H9 (cell line): ENCODE measurements at regions not wholly inside any gene's neighbourhood (a gene's known extent, or its start where the extent isn't known, plus 50 kb on each side); places are given as distances from the start of the nearest gene placed in this dataset.

Experiments
- DNase-seq: peaks from one replicate; pipeline ENCODE4 v3.0.0-alpha.2; 2017
- H2AFZ ChIP-seq: one replicate; pipeline ENCODE4 v1.6.1; 2013; ENCODE audit warnings: mild to moderate bottlenecking, low read length, control low read depth, moderate library complexity
- H2AK5ac ChIP-seq: 2 replicates; pipeline ENCODE4 v1.6.1; 2013; ENCODE audit warnings: low read length, control low read depth, mixed read lengths; ENCODE audit not compliant: insufficient read length
- H2BK120ac ChIP-seq: one replicate; pipeline ENCODE4 v1.6.1; 2013; ENCODE audit warnings: low read depth, mild to moderate bottlenecking, low read length, control low read depth, inconsistent platforms; ENCODE audit not compliant: poor library complexity, severe bottlenecking
- H2BK12ac ChIP-seq: 2 replicates; pipeline ENCODE4 v1.6.1; 2013; ENCODE audit warnings: low read length, control low read depth, mixed read lengths, low read depth; ENCODE audit not compliant: insufficient read length
- H2BK15ac ChIP-seq: 2 replicates; pipeline ENCODE4 v1.6.1; 2013; ENCODE audit warnings: low read depth, low read length, control low read depth
- H2BK20ac ChIP-seq: one replicate; pipeline ENCODE4 v1.6.1; 2013; ENCODE audit warnings: low read depth, mild to moderate bottlenecking, low read length, control low read depth, inconsistent platforms; ENCODE audit not compliant: poor library complexity, severe bottlenecking
- H2BK5ac ChIP-seq: 2 replicates; pipeline ENCODE4 v1.6.1; 2013; ENCODE audit warnings: low read length, control low read depth, mixed read lengths; ENCODE audit not compliant: insufficient read length
- H3K14ac ChIP-seq: 2 replicates; pipeline ENCODE4 v1.6.1; 2013; ENCODE audit warnings: low read length, control low read depth; ENCODE audit not compliant: insufficient read depth
- H3K18ac ChIP-seq: 2 replicates; pipeline ENCODE4 v1.6.1; 2013; ENCODE audit warnings: low read depth, mild to moderate bottlenecking, mixed read lengths, low read length, control low read depth; ENCODE audit not compliant: insufficient read length
- H3K23ac ChIP-seq: 2 replicates; pipeline ENCODE4 v1.6.1; 2013; ENCODE audit warnings: low read length, control low read depth, mixed read lengths, low read depth; ENCODE audit not compliant: insufficient read length
- H3K23me2 ChIP-seq: 2 replicates; pipeline ENCODE4 v1.6.1; 2013; ENCODE audit warnings: low read depth, mild to moderate bottlenecking, mixed read lengths, low read length, control low read depth; ENCODE audit not compliant: insufficient read length, poor library complexity, severe bottlenecking
- H3K27ac ChIP-seq: 2 replicates; pipeline ENCODE4 v1.5.1; 2013; ENCODE audit warnings: low read length, control low read depth, mixed read lengths, low read depth; ENCODE audit not compliant: insufficient read length
- H3K27me3 ChIP-seq: 2 replicates; pipeline ENCODE4 v1.6.1; 2013; ENCODE audit warnings: low read length, control low read depth, inconsistent platforms; ENCODE audit not compliant: insufficient read depth
- H3K4ac ChIP-seq: 2 replicates; pipeline ENCODE4 v1.6.1; 2013; ENCODE audit warnings: low read depth, mild to moderate bottlenecking, control low read depth, inconsistent platforms, low read length, moderate library complexity
- H3K4me1 ChIP-seq: 2 replicates; pipeline ENCODE4 v1.6.1; 2013; ENCODE audit warnings: low read length, control low read depth, inconsistent platforms; ENCODE audit not compliant: insufficient read depth
- H3K4me2 ChIP-seq: 2 replicates; pipeline ENCODE4 v1.6.1; 2013; ENCODE audit warnings: low read length, control low read depth, mixed read lengths; ENCODE audit not compliant: insufficient read length, insufficient read depth
- H3K56ac ChIP-seq: 2 replicates; pipeline ENCODE4 v1.6.1; 2013; ENCODE audit warnings: low read depth, mild to moderate bottlenecking, mixed read lengths, low read length, control low read depth; ENCODE audit not compliant: insufficient read length
- H3K79me1 ChIP-seq: 2 replicates; pipeline ENCODE4 v1.6.1; 2013; ENCODE audit warnings: low read depth, mild to moderate bottlenecking, moderate library complexity, low read length, control low read depth, inconsistent platforms; ENCODE audit not compliant: insufficient read depth, poor library complexity, severe bottlenecking
- H3K79me2 ChIP-seq: 2 replicates; pipeline ENCODE4 v1.6.1; 2013; ENCODE audit warnings: low read length, control low read depth, inconsistent platforms; ENCODE audit not compliant: insufficient read depth
- H3K9ac ChIP-seq: 2 replicates; pipeline ENCODE4 v1.6.1; 2013; ENCODE audit warnings: low read length, control low read depth, mixed read lengths; ENCODE audit not compliant: insufficient read length; ENCODE audit errors: extremely low read depth
- H3K9me3 ChIP-seq: one replicate; pipeline ENCODE4 v1.6.1; 2013; ENCODE audit warnings: low read depth, low read length, inconsistent platforms; ENCODE audit not compliant: control insufficient read depth
- H3T11ph ChIP-seq: one replicate; pipeline ENCODE4 v1.6.1; 2013; ENCODE audit warnings: mild to moderate bottlenecking, low read length, control low read depth, inconsistent platforms
- H4K20me1 ChIP-seq: one replicate; pipeline ENCODE4 v1.6.1; 2013; ENCODE audit not compliant: control insufficient read depth, insufficient read length, insufficient read depth
- H4K5ac ChIP-seq: 2 replicates; pipeline ENCODE4 v1.6.1; 2013; ENCODE audit warnings: low read depth, mild to moderate bottlenecking, mixed read lengths, low read length, control low read depth; ENCODE audit not compliant: insufficient read length
- H4K8ac ChIP-seq: replicated peaks from 2 replicates; pipeline ENCODE4 v1.6.1; 2013; ENCODE audit warnings: low read length, control low read depth, mixed read lengths, low read depth; ENCODE audit not compliant: insufficient read length
- H4K91ac ChIP-seq: 2 replicates; pipeline ENCODE4 v1.6.1; 2013; ENCODE audit warnings: low read depth, mild to moderate bottlenecking, moderate library complexity, mixed read lengths, low read length, control low read depth; ENCODE audit not compliant: insufficient read length
- H3K27ac Mint-ChIP-seq, 3 experiments: 2 replicates in 2 of 3; 3 replicates in 1 of 3; pipeline ENCODE4 v1.8.0; 2020 to 2021; ENCODE audit warnings: mixed read lengths in 3 of 3, mild to moderate bottlenecking in 1 of 3, moderate library complexity in 1 of 3
- H3K27me3 Mint-ChIP-seq: 2 replicates; pipeline ENCODE4 v1.8.0; 2021; ENCODE audit warnings: low read depth, mild to moderate bottlenecking, moderate library complexity, mixed read lengths
- H3K36me3 Mint-ChIP-seq, 3 experiments: 2 replicates in 2 of 3; 3 replicates in 1 of 3; pipeline ENCODE4 v1.8.0; 2020 to 2021; ENCODE audit warnings: low read depth in 3 of 3, mixed read lengths in 3 of 3; ENCODE audit not compliant: insufficient read depth in 1 of 3
- H3K4me1 Mint-ChIP-seq, 2 experiments: 2 replicates each; pipeline ENCODE4 v1.8.0; 2020; ENCODE audit warnings: mixed read lengths in 2 of 2
- H3K4me3 Mint-ChIP-seq, 2 experiments: 2 replicates in 1 of 2; 3 replicates in 1 of 2; pipeline ENCODE4 v1.8.0; 2020 to 2021; ENCODE audit warnings: mild to moderate bottlenecking in 2 of 2, mixed read lengths in 2 of 2, moderate library complexity in 1 of 2
- H3K9me3 Mint-ChIP-seq, 2 experiments: 2 replicates in 1 of 2; 3 replicates in 1 of 2; pipeline ENCODE4 v1.8.0; 2020; ENCODE audit warnings: mild to moderate bottlenecking in 2 of 2, mixed read lengths in 2 of 2, moderate library complexity in 1 of 2
- CTCF ChIP-seq: fragments of 200-600 bp; sonication (generic); conservative IDR thresholded peaks from 3 replicates; pipeline ENCODE4 v1.8.0; 2021; ENCODE audit warnings: antibody characterized with exemption, mild to moderate bottlenecking

GRCh38 chr1:222891578-222891977 is 76.7 kb downstream of the DISP1 start:
- Mint-ChIP-seq H3K27me3 (no peaks in the 10 kb centered on the region), H3K36me3 (peaks cover 3 to 9% (median 8%) of the 10 kb centered on the region in 3 experiments; a peak in 6 of 7 replicates), H3K27ac (no peak overlapping the region), H3K9me3 (peaks cover 3 to 6% of the 10 kb centered on the region in 2 experiments; a peak in 3 of 5 replicates), H3K4me1 (no peaks in the 10 kb centered on the region), H3K4me3 (no peak overlapping the region)
- no peaks in the 10 kb centered on the region for H3K79me1 ChIP-seq
- H2BK20ac ChIP-seq: no peak overlapping the region
- H3K18ac ChIP-seq: no peak overlapping the region
- H4K8ac ChIP-seq: no peak overlapping the region
- H4K20me1 ChIP-seq: no peaks in the 10 kb centered on the region
- no peaks in the 10 kb centered on the region for H3K4me1 ChIP-seq
- no peaks in the 10 kb centered on the region for H3K79me2 ChIP-seq
- H3K9me3 ChIP-seq: no peaks in the 10 kb centered on the region
- no peak overlapping the region for H3K9ac ChIP-seq
- H4K91ac ChIP-seq: no peak overlapping the region
- no peak overlapping the region for H2BK120ac ChIP-seq
- H3K23ac ChIP-seq: no peak overlapping the region
- no peak overlapping the region for H3K4ac ChIP-seq
- H3K23me2 ChIP-seq: no peaks in the 10 kb centered on the region
- H2BK12ac ChIP-seq: no peak overlapping the region
- H3K14ac ChIP-seq: no peak overlapping the region
- H3T11ph ChIP-seq: no peak overlapping the region
- H2AFZ ChIP-seq: no peak overlapping the region
- H3K27ac ChIP-seq: no peak overlapping the region
- TF ChIP-seq CTCF: no peak
- DNase-seq: no peak
- no peak overlapping the region for H2BK15ac ChIP-seq
- no peaks in the 10 kb centered on the region for H3K27me3 ChIP-seq
- H2AK5ac ChIP-seq: no peak overlapping the region
- H3K56ac ChIP-seq: no peak overlapping the region
- H3K4me2 ChIP-seq: no peak overlapping the region
- no peak overlapping the region for H4K5ac ChIP-seq
- no peak overlapping the region for H2BK5ac ChIP-seq
